LNCAP (cell line): ENCODE measurements at regions not wholly inside any gene's neighbourhood (a gene's known extent, or its start where the extent isn't known, plus 50 kb on each side); places are given as distances from the start of the nearest gene placed in this dataset.

Experiments used
- TF ChIP-seq, protein P1 (sequence below): fragments of 450-650 bp; IDR thresholded peaks from 2 replicates; pipeline ENCODE4 v1.5.1; 2017; ENCODE audit warnings: mild to moderate bottlenecking

DNA sequence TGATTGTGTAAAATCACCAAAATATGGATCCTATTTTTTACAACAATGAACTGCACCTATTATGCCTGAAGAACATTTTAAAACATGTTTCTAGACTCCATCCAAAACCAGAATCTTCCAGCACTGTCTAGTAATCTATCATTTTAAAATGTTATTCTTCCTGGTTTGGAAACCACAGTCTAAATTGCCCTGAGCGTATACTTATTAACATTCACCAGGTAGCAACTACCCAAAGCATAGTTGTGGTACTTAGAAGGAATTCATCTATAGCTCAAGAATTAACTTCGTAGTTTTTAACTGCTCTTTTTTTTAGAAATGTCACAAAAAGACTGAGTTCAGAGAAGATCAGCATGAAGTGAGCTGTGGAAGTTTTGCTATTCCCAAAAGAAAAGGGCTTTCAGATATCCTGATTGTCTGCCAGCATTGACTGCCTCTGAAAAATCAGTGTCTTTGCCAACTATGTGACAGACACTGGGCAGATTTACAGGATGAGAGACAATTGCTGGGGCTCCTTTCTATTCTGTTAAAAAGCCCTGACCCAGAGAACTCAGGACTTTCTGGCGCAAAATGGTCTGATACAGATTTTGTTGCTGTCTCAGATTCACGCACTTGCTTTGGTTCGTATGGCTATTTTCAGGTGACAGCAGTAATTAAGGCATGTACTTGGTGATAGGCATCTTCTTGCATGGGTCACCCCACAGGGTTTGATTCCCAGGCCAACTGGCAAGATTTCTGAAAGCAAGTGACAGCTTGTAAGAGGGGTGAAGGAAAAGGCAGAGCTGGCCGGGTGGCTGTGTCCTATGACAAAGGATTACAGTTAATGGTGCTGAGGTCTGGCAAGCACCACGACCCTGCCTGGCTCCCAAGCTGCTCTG, 152.5 kb upstream of the RAI14 start:
- TF ChIP-seq, protein P1, sequence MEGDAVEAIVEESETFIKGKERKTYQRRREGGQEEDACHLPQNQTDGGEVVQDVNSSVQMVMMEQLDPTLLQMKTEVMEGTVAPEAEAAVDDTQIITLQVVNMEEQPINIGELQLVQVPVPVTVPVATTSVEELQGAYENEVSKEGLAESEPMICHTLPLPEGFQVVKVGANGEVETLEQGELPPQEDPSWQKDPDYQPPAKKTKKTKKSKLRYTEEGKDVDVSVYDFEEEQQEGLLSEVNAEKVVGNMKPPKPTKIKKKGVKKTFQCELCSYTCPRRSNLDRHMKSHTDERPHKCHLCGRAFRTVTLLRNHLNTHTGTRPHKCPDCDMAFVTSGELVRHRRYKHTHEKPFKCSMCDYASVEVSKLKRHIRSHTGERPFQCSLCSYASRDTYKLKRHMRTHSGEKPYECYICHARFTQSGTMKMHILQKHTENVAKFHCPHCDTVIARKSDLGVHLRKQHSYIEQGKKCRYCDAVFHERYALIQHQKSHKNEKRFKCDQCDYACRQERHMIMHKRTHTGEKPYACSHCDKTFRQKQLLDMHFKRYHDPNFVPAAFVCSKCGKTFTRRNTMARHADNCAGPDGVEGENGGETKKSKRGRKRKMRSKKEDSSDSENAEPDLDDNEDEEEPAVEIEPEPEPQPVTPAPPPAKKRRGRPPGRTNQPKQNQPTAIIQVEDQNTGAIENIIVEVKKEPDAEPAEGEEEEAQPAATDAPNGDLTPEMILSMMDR: no peak

DNA sequence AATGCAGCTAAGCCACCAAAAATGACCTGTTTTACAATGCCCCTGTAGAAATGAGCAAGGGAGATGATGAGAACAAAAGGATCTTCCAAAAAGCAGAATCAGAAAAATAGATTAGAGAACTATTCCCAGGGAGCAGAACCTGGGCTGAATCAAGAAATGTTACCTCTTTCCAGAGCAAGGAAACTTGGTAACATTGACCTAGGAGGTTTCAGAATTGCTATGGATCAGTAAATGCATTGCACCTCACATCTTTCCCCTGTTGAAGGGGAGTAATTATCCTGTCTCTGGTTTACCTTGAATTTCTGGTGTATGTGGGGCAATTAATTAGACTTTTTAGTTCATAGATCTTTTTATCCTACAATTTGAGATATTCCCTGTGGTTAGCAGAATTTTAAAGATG, 151.2 kb upstream of the RAI14 start:
- TF ChIP-seq, protein P1: no peak

DNA sequence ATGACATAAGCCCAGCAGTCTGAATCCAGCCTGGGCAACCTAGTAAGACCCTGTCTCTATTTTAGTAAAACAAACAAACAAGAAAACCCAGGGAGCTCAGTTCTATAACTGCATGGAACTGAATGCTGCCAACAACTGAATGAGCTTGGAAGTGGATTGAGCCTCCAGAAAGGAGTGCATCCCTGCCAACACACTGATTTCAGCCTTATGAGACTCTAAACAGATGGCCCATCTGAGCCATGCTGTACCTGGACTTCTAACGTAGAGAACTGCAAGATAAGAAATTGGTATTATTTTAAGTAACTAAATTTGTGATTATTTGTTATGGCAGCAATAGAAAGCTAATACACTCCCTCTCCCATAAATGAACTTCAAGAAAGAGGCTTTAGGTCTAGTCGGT, 150.4 kb upstream of the RAI14 start:
- TF ChIP-seq, protein P1: no peak

DNA sequence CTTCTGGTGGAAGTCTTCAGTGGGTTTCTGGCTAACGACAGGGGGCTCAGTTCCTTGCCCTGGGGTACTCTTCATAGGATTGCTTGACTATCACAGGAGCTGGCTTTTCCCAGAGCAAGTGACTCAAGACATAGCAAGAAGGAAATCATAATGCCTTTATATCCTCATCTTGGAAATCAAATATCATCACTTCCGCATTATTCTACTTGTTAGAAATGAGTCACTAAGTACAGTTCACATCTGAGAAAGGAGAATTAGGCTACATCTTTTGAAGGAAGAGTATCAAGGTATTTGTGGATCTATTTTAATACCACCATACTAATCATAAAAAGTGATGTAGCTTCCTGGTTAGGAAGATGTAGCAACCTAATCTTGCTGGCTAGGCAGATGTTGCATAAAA, 148.2 kb upstream of the RAI14 start:
- TF ChIP-seq, protein P1: no peak

DNA sequence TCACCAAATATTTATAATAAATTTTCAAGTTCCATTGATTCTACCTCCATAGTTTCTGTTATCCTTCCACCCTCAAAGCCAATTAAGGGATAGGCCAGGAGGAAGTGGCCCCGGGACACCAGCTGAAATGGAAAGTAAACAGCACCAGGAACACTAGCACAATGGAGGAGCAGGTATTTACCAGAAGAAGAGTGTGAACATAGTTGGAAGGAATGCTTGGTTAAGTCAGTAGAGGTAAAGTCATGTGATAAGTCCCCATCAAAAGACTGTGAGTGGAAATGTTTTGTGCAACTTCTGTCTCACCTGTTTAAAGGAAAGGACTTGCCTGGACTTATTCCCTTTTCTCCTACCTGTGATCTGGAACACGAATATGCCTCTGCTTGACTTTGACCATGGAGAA, 146.7 kb upstream of the RAI14 start:
- TF ChIP-seq, protein P1: no peak

DNA sequence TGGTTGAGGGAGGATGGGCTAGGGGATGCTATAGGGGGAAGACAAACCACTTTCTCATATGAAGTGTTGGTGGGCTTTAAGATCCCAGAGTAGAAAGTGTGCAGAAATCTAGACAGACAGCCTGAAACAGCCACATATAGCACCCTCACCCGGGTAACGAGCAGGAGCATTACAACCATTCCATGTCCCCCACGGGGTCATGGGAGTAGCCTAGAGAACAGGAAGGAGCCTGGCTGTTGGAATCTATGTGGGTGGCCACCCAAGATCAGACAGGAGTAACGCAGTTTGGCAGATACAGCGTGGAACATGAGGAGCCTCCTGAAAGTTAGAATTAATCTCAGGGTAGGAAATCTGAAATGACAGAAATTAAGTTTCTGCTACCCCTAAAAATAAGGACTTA, 146.1 kb upstream of the RAI14 start:
- TF ChIP-seq, protein P1: no peak

DNA sequence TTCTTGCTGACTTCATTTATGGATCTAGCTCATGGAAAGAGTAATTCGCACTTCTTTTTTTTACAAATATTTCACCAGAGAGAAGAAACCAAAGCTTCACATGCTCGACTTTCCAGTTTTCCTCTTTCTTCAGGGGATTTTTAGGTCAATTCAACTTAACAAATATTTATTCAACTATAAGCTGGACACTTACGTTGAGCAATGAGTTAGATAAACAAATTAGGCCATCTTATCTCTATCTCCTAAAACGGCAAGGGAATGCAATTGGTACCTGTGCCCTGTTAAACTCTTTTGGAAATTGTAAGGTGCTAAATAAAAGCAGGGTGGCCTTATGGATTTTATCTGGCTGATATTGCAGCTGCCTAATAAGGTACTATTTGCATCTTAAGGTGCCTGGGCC, 145.1 kb upstream of the RAI14 start:
- TF ChIP-seq, protein P1: no peak
